CD4-positive, alpha-beta T cell (primary cell): ENCODE measurements at regions not wholly inside any gene's neighbourhood (a gene's known extent, or its start where the extent isn't known, plus 50 kb on each side); places are given as distances from the start of the nearest gene placed in this dataset.

Experiments
- ATAC-seq: fragments of 200-7000 bp; cut with Tn5 transposase; one replicate; pipeline ENCODE4 v1.10.0; 2022; ENCODE audit warnings: mild to moderate bottlenecking; ENCODE audit not compliant: poor library complexity
- CTCF ChIA-PET: fragments of 350-600 bp; sonication (Branson Sonifier 250); formaldehyde crosslinking; loops from one replicate; lab custom pipeline; 2021; ENCODE audit warnings: antibody characterized with exemption, inconsistent platforms; lab: Charles Lee
- POLR2A ChIA-PET: fragments of 350-600 bp; sonication (Branson Sonifier 250); formaldehyde crosslinking; loops from one replicate; lab custom pipeline; 2021; ENCODE audit warnings: antibody characterized with exemption, inconsistent platforms; lab: Charles Lee
- DNase-seq, 14 experiments: peaks; one replicate each; pipeline ENCODE4 v3.0.0-alpha.2; 2013 to 2020; ENCODE audit warnings: mixed read lengths in 2 of 14
- H3K27ac ChIP-seq, 2 donors: one replicate each; pipeline versions ENCODE4 v1.5.1 to v1.7.0; 2013; ENCODE audit warnings: low read length in 2 of 2, low read depth in 1 of 2, mild to moderate bottlenecking in 1 of 2
- H3K27me3 ChIP-seq, 2 experiments: 1 replicate in 1 of 2; 2 replicates in 1 of 2; pipeline versions ENCODE4 v1.6.1 to v1.7.0; 2013; ENCODE audit warnings: low read length in 2 of 2, control low read depth in 1 of 2, mild to moderate bottlenecking in 1 of 2, moderate library complexity in 1 of 2; ENCODE audit not compliant: insufficient read depth in 2 of 2, control insufficient read depth in 1 of 2
- H3K36me3 ChIP-seq: one replicate; pipeline ENCODE4 v1.6.1; 2013; ENCODE audit warnings: low read length, control low read depth; ENCODE audit not compliant: insufficient read depth
- H3K4me1 ChIP-seq: one replicate; pipeline ENCODE4 v1.6.1; 2013; ENCODE audit warnings: low read length, control low read depth; ENCODE audit not compliant: insufficient read depth
- H3K4me3 ChIP-seq: one replicate; pipeline ENCODE4 v1.5.1; 2013; ENCODE audit warnings: mild to moderate bottlenecking, low read length, moderate library complexity
- H3K9me3 ChIP-seq, 2 experiments: 1 replicate in 1 of 2; 2 replicates in 1 of 2; pipeline versions ENCODE4 v1.6.1 to v1.7.0; 2013; ENCODE audit warnings: low read length in 2 of 2, mild to moderate bottlenecking in 2 of 2, control low read depth in 1 of 2, moderate library complexity in 1 of 2; ENCODE audit not compliant: control insufficient read depth in 1 of 2, insufficient read depth in 1 of 2
- H3K27ac Mint-ChIP-seq: one replicate; pipeline ENCODE4 v1.8.0; 2020; ENCODE audit warnings: mixed read lengths
- H3K27me3 Mint-ChIP-seq: one replicate; pipeline ENCODE4 v1.8.0; 2021; ENCODE audit warnings: mixed read lengths
- H3K36me3 Mint-ChIP-seq: one replicate; pipeline ENCODE4 v1.8.0; 2021; ENCODE audit warnings: low read depth, mixed read lengths
- H3K4me1 Mint-ChIP-seq: one replicate; pipeline ENCODE4 v1.8.0; 2021; ENCODE audit warnings: low read depth, mixed read lengths
- H3K4me3 Mint-ChIP-seq: one replicate; pipeline ENCODE4 v1.8.0; 2020; ENCODE audit warnings: mild to moderate bottlenecking, mixed read lengths
- H3K9me3 Mint-ChIP-seq: one replicate; pipeline ENCODE4 v1.8.0; 2020; ENCODE audit warnings: mixed read lengths
- intact Hi-C, 2 experiments: fragments of 100-400 bp; cut with DNase I in 1 of 2; cut with micrococcal nuclease in 1 of 2; formaldehyde crosslinking; loops; one replicate each; pipeline versions ENCODE4 v1.15.1 to v1.9.0; 2023 to 2025; cut with DNase I, micrococcal nuclease
- TF ChIP-seq, protein P1 (sequence below): fragments of 200-600 bp; IDR thresholded peaks from one replicate; pipeline ENCODE4 v1.8.0; 2022; ENCODE audit warnings: antibody characterized with exemption, mild to moderate bottlenecking

DNA sequence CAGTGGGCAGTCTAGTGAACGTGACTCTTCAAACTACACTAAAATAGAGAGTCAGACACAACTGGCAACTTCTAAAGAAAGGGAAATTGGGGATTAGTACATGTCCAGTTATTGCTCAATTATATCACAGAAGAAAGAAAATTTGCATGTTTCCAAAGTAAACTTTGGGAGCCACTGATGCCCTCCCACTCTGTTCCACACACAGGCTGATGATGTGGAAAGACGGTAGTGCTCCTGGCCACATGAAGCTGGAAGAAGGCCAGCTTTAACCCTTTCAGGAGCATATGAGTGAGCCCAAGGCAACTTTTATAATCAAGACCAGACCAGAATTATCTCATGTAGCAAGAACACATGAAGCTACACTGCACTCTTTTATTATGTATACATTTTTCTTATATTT, 141.0 kb downstream of the NR4A2 start:
- H3K4me3 ChIP-seq = no peak overlapping the region
- Mint-ChIP-seq H3K4me1 (no peaks in the 10 kb centered on the region), H3K27me3 (no peaks in the 10 kb centered on the region), H3K27ac (no peak overlapping the region), H3K36me3 (no peaks in the 10 kb centered on the region), H3K4me3 (no peak overlapping the region), H3K9me3 (no peaks in the 10 kb centered on the region)
- intact Hi-C loops = loop anchor here (5.0 to 10.0 kb wide), 2 partner anchors 133 to 396 kb away; no protein-coding TSS in a partner anchor
- H3K27ac ChIP-seq = no peak overlapping the region
- no peaks in the 10 kb centered on the region for H3K9me3 ChIP-seq
- TF ChIP-seq, protein P1, sequence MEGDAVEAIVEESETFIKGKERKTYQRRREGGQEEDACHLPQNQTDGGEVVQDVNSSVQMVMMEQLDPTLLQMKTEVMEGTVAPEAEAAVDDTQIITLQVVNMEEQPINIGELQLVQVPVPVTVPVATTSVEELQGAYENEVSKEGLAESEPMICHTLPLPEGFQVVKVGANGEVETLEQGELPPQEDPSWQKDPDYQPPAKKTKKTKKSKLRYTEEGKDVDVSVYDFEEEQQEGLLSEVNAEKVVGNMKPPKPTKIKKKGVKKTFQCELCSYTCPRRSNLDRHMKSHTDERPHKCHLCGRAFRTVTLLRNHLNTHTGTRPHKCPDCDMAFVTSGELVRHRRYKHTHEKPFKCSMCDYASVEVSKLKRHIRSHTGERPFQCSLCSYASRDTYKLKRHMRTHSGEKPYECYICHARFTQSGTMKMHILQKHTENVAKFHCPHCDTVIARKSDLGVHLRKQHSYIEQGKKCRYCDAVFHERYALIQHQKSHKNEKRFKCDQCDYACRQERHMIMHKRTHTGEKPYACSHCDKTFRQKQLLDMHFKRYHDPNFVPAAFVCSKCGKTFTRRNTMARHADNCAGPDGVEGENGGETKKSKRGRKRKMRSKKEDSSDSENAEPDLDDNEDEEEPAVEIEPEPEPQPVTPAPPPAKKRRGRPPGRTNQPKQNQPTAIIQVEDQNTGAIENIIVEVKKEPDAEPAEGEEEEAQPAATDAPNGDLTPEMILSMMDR = no peak
- ATAC-seq = no peak
- no peaks in the 10 kb centered on the region for H3K36me3 ChIP-seq
- no peak for DNase-seq
- H3K27me3 ChIP-seq = no peaks in the 10 kb centered on the region
- CTCF ChIA-PET = interaction anchor here (1.4 kb wide), 1 partner anchor 398 kb away, joined by 3 read pairs; no protein-coding TSS in a partner anchor
- POLR2A ChIA-PET = no interaction called here
- H3K4me1 ChIP-seq = no peaks in the 10 kb centered on the region

DNA sequence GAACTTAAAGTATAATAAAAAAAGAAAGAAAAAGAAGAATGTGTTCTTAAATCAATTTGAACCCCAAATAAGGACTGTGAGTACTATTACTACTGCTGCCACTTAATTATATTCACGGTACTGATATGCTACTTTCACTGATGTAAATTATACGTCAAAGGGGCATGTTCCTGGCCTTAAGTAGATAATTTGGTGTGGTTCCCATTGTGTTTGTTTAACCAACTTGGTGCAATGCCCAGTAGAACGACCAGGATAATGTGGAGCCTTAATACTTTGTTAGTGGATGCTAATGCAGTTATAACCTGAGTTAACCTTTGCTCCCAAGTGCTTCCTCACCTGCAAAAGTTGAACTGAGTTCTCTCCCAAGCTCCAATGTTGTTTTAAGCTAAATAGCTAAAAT, 142.0 kb downstream of the NR4A2 start:
- TF ChIP-seq, protein P1 = no peak
- H3K4me3 Mint-ChIP-seq = no peak overlapping the region
- ChIA-PET POLR2A (no interaction called here), CTCF (no interaction called here)
- no peaks in the 10 kb centered on the region for H3K4me1 ChIP-seq
- H3K27me3 Mint-ChIP-seq = peaks cover 2% of the 10 kb centered on the region
- H3K4me1 Mint-ChIP-seq = no peaks in the 10 kb centered on the region
- H3K27ac ChIP-seq = no peak overlapping the region
- H3K27ac Mint-ChIP-seq = no peak overlapping the region
- no peaks in the 10 kb centered on the region for H3K36me3 ChIP-seq
- no peaks in the 10 kb centered on the region for H3K9me3 ChIP-seq
- ATAC-seq (no peak), DNase-seq (no peak)
- H3K27me3 ChIP-seq = no peaks in the 10 kb centered on the region
- no peak overlapping the region for H3K4me3 ChIP-seq
- H3K36me3 Mint-ChIP-seq = no peaks in the 10 kb centered on the region
- no peaks in the 10 kb centered on the region for H3K9me3 Mint-ChIP-seq
- intact Hi-C loops = loop anchor here (5.0 to 10.0 kb wide), 2 partner anchors 134 to 397 kb away; no protein-coding TSS in a partner anchor

DNA sequence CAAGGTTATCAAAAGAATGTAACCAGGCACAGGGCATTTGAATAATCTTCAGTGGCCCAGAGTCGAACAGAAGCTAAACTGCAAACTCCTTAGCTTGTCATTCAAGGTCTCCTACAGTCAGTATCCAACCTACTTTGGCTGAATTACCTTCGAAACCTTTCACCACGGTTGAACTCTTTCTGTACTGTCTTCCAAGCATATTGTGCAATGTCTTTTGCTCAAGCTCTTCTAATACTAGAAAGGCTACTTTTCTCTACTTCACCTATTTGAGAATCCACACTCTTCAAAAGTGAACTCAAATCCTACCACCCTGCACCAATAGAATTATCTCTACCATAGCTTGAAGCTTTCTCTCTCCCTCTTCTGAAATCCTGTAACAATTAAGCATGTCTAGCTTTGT, 142.9 kb downstream of the NR4A2 start:
- no peak overlapping the region for H3K27ac ChIP-seq
- CTCF ChIA-PET = no interaction called here
- Mint-ChIP-seq H3K36me3 (no peaks in the 10 kb centered on the region), H3K4me3 (no peak overlapping the region), H3K4me1 (no peaks in the 10 kb centered on the region), H3K27ac (no peak overlapping the region), H3K9me3 (no peaks in the 10 kb centered on the region), H3K27me3 (peaks cover 5% of the 10 kb centered on the region)
- no peaks in the 10 kb centered on the region for H3K27me3 ChIP-seq
- DNase-seq = no peak
- intact Hi-C loops = no loop called here
- POLR2A ChIA-PET = no interaction called here
- TF ChIP-seq, protein P1 = no peak
- no peaks in the 10 kb centered on the region for H3K9me3 ChIP-seq
- no peak for ATAC-seq
- no peaks in the 10 kb centered on the region for H3K4me1 ChIP-seq
- no peaks in the 10 kb centered on the region for H3K36me3 ChIP-seq
- H3K4me3 ChIP-seq = no peak overlapping the region
